ENCODE measurements at regions not wholly inside any gene's neighbourhood (a gene's known extent, or its start where the extent isn't known, plus 50 kb on each side); places are given as distances from the start of the nearest gene placed in this dataset.
"Not testable (repeated sequence)": the region's sequence is repeated elsewhere in the genome, so short reads cannot be mapped to it uniquely, and the experiment has no call there.

- FAIRE-seq (no peak), DNase-seq (ENCODE audit: low spot score in 2 of 2) (peak; percentile 43 to 77)
These were observed 94.1 kb downstream of the SLC25A47 start for GRCh38 chr14:100416921-100417860.

- no peak for DNase-seq (ENCODE audit: low spot score in 2 of 2)
- no peak for FAIRE-seq
These were observed 96.7 kb downstream of the SLC25A47 start for GRCh38 chr14:100419856-100420255.

- DNase-seq (ENCODE audit: low spot score in 2 of 2) (no peak), FAIRE-seq (no peak)
These were observed 98.8 kb downstream of the SLC25A47 start for GRCh38 chr14:100421756-100422470.

- DNase-seq (ENCODE audit: low spot score in 2 of 2): no peak
- no peak for FAIRE-seq
These were observed 99.6 kb downstream of the SLC25A47 start for GRCh38 chr14:100422556-100423316.

- no peak for FAIRE-seq
These were observed 100.3 kb downstream of the SLC25A47 start for GRCh38 chr14:100423317-100424010.

GRCh38 chr14:100424504-100425428 lies 101.6 kb downstream of the SLC25A47 start:
- FAIRE-seq: no peak
- DNase-seq (ENCODE audit: low spot score in 2 of 2): no peak

More at GRCh38 chr14:100423317-100424010, 100.3 kb downstream of the SLC25A47 start:
- DNase-seq (ENCODE audit: low spot score in 2 of 2): no peak

- no peak for DNase-seq (ENCODE audit: low spot score in 2 of 2)
- FAIRE-seq: no peak
These were observed 102.3 kb downstream of the SLC25A47 start for GRCh38 chr14:100425429-100425827.

GRCh38 chr14:100426314-100426713 lies 103.2 kb downstream of the SLC25A47 start:
- FAIRE-seq (no peak), DNase-seq (ENCODE audit: low spot score in 2 of 2) (no peak)

GRCh38 chr14:100427166-100427565 lies 104.0 kb downstream of the SLC25A47 start:
- DNase-seq (ENCODE audit: low spot score in 2 of 2) (no peak), FAIRE-seq (no peak)

- FAIRE-seq: no peak
- no peak for DNase-seq (ENCODE audit: low spot score in 2 of 2)
These were observed 105.6 kb downstream of the SLC25A47 start for GRCh38 chr14:100428727-100429126.

GRCh38 chr14:100429537-100429936 lies 106.4 kb downstream of the SLC25A47 start:
- no peak for FAIRE-seq
- no peak for DNase-seq (ENCODE audit: low spot score in 2 of 2)

- no peak for DNase-seq (ENCODE audit: low spot score in 2 of 2)
- no peak for FAIRE-seq
These were observed 107.4 kb downstream of the SLC25A47 start for GRCh38 chr14:100430571-100430970.

- not testable (repeated sequence) for FAIRE-seq; DNase-seq (ENCODE audit: low spot score in 2 of 2)
These were observed 108.3 kb downstream of the SLC25A47 start for GRCh38 chr14:100431461-100431860.

- no peak for FAIRE-seq
- DNase-seq (ENCODE audit: low spot score in 2 of 2): no peak
These were observed 109.7 kb downstream of the SLC25A47 start for GRCh38 chr14:100432652-100433427.

GRCh38 chr14:100433428-100433814 lies 110.3 kb downstream of the SLC25A47 start:
- DNase-seq (ENCODE audit: low spot score in 2 of 2) (no peak), FAIRE-seq (no peak)

- DNase-seq (ENCODE audit: low spot score in 2 of 2) (no peak), FAIRE-seq (no peak)
These were observed 111.0 kb downstream of the SLC25A47 start for GRCh38 chr14:100434033-100434601.

- DNase-seq (ENCODE audit: low spot score in 2 of 2) (no peak), FAIRE-seq (no peak)
These were observed 111.8 kb downstream of the SLC25A47 start for GRCh38 chr14:100434911-100435438.

GRCh38 chr14:100435459-100435858 lies 112.3 kb downstream of the SLC25A47 start:
- FAIRE-seq (no peak), DNase-seq (ENCODE audit: low spot score in 2 of 2) (no peak)
